GM12875 (cell line): ENCODE measurements at regions not wholly inside any gene's neighbourhood (a gene's known extent, or its start where the extent isn't known, plus 50 kb on each side); places are given as distances from the start of the nearest gene placed in this dataset.

Experiments used
- H3K4me3 ChIP-seq: one replicate; pipeline ENCODE4 v1.5.1; 2011; ENCODE audit warnings: low read depth, low read length, control low read depth
- TF ChIP-seq, protein P1 (sequence below): IDR thresholded peaks from 2 replicates; pipeline ENCODE4 v1.5.1; 2011; ENCODE audit warnings: low read depth, mild to moderate bottlenecking, control low read depth, inconsistent platforms, low read length, moderate library complexity, borderline replicate concordance; ENCODE audit not compliant: insufficient read depth

DNA sequence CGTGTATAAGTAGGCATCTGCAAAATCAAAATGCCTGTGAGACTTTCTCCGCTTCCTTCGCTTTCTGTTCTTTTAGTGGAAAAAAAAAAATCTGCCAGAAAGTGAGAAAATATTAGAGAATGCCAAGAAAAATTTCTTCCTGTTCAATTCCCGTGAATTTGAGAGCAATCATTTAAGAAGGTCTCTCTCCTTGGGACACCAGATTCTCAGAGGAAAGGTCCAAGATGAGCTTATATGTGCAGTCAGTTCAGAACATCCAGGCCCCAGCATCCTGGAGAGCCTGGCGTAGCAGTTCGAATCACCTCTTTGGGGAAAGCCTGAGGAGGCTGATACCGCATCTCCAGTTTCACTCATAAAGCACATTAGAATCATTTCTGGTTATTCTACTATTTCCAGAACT, 912.8 kb downstream of the GALC start:
- TF ChIP-seq, protein P1, sequence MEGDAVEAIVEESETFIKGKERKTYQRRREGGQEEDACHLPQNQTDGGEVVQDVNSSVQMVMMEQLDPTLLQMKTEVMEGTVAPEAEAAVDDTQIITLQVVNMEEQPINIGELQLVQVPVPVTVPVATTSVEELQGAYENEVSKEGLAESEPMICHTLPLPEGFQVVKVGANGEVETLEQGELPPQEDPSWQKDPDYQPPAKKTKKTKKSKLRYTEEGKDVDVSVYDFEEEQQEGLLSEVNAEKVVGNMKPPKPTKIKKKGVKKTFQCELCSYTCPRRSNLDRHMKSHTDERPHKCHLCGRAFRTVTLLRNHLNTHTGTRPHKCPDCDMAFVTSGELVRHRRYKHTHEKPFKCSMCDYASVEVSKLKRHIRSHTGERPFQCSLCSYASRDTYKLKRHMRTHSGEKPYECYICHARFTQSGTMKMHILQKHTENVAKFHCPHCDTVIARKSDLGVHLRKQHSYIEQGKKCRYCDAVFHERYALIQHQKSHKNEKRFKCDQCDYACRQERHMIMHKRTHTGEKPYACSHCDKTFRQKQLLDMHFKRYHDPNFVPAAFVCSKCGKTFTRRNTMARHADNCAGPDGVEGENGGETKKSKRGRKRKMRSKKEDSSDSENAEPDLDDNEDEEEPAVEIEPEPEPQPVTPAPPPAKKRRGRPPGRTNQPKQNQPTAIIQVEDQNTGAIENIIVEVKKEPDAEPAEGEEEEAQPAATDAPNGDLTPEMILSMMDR: no peak
- no peak overlapping the region for H3K4me3 ChIP-seq

DNA sequence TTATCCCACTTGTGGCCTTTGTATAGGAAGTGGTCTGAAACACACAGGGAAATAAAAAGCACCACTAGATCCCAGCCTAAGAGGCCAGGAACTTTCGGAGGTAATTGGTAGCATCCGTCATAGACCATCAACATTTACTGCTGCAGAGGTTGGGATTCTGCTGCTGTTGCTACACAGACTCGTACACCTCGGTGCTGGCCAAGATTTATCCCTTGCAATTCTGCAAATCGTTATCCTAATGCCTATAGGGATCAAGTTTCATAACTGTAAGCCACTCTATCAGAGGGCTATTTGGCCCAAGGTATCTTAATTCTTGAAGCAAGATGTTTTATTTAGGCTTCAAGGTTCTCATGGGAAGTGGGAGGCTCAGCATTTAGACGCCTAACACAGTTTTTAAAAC, 913.6 kb downstream of the GALC start:
- TF ChIP-seq, protein P1: no peak
- H3K4me3 ChIP-seq: no peak overlapping the region

- TF ChIP-seq, protein P1: no peak
These were observed 916.1 kb downstream of the GALC start for GRCh38 chr14:87076922-87077321.

GRCh38 chr14:87076146-87076545, 916.8 kb downstream of the GALC start:
- H3K4me3 ChIP-seq: no peak overlapping the region
- TF ChIP-seq, protein P1: no peak

More at GRCh38 chr14:87076922-87077321, 916.1 kb downstream of the GALC start:
- H3K4me3 ChIP-seq: no peak overlapping the region

DNA sequence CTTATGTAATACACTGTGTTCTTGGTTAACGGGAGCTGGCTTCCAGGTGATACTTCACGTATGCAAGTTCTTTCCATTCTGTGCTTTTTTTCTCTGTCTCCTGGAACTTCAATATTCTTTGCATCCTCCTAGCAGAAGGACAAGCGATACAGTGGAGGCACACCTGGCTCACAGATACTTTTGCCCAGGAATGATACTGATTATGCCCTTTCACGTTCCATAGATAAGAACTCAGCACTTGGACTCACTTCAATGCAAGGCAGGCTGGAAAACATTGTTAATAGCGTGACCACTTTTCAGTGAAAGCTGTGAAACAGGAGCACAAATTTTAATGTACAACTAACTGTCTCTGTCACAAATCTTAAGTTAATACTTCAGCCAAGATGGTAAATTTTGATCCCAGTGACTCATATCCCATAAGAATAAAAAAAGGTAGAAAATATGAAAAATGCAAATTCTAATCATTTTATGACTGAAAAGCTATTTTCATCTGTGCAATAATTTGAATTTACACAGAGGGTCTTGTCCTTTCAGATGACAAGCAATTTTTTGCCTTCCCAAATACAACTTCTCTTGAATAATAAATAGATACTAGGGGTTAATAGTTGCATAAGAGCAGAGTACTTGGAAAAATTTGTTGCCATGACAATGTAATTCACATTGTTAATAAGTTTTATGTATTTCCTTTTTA, 919.0 kb downstream of the GALC start:
- TF ChIP-seq, protein P1: no peak
- H3K4me3 ChIP-seq: no peak overlapping the region

- TF ChIP-seq, protein P1: no peak
- no peak overlapping the region for H3K4me3 ChIP-seq
These were observed 925.4 kb downstream of the GALC start for GRCh38 chr14:87067591-87067990.

DNA sequence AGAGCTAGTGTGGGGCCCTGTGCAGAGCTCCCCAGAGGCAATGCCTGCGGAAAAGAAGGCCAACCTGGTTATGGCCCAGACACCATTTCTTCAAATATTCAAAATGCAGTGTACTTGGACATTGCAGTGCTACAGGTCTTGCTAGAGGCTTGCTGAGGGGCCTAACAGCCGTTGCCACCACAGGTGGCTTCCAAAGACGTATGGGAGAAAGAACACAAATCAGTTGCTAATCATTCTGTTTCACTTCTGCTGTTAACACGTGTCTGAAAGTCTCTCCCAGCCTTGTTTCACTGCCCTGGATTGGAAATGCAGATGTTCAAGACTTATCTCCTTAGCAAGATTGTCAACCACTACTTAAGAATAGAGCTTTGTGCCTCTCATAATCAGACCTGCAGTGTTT, 925.9 kb downstream of the GALC start:
- TF ChIP-seq, protein P1: no peak
- H3K4me3 ChIP-seq: no peak overlapping the region
